H54 (cell line): ENCODE measurements at regions not wholly inside any gene's neighbourhood (a gene's known extent, or its start where the extent isn't known, plus 50 kb on each side); places are given as distances from the start of the nearest gene placed in this dataset.
"Not testable (repeated sequence)": the region's sequence is repeated elsewhere in the genome, so short reads cannot be mapped to it uniquely, and the experiment has no call there.

Experiments
- DNase-seq: peaks from one replicate; pipeline ENCODE4 v3.0.0; 2011; ENCODE audit warnings: low spot score, mixed read lengths; ENCODE audit not compliant: insufficient read length
- FAIRE-seq: peaks from 3 replicates; lab custom pipeline; 2011; peaks lifted over from hg19 to GRCh38; lab: Jason Lieb, UNC
- POLR2A ChIP-seq: IDR thresholded peaks from 2 replicates; pipeline ENCODE4 v1.6.1; 2011; ENCODE audit warnings: low read depth, mild to moderate bottlenecking, low read length

DNA sequence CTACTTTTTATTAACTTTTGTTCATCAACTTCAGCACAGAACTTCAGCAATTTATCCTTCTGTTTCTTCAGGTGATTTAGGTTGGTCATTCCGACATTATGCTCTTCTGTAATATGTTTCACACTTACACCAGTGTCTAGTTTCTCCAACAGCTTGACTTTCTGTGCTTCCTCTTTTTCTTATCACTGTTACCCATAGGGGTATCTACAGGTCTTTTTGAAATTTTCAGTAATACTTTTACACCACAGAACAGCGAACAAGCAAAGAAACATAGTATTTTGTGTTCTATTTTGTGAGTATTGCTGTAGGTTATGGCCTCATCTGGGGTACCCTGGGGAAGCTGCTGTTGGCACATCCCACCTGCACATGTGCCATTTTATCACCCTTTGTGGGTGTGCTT lies 260.7 kb downstream of the NSUN3 start:
- no peak for DNase-seq
- no peak for FAIRE-seq
- no peak for TF ChIP-seq POLR2A

DNA sequence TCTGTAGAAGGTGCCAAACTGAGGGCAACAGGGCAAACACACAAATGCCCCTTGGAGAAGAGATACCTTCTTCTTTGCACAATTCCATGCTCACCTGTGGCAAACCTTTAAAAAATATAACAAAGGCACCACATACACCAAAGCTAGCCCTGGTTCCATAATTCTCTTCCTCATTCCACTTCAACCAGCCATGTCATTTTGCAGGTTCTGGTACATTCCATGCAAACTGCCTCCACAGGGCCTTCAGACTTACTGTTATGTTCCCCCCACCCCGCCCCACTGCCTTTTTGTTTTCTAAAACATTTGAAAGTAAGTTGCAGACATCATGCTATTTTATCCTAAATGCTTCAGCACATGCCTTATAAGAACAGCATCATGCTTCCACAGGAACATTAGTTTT lies 269.0 kb downstream of the NSUN3 start:
- DNase-seq = no peak
- no peak for TF ChIP-seq POLR2A
- FAIRE-seq = no peak

GRCh38 chr3:94336046-94336753 lies 273.3 kb downstream of the NSUN3 start:
- peak; percentile 94 for FAIRE-seq
- DNase-seq = peak; percentile 2
- TF ChIP-seq POLR2A = no peak

- no peak for TF ChIP-seq POLR2A
- DNase-seq (no peak), FAIRE-seq (no peak)
Observed at GRCh38 chr3:94345101-94345500, 282.2 kb downstream of the NSUN3 start.

- no peak for TF ChIP-seq POLR2A
- DNase-seq (no peak), FAIRE-seq (no peak)
Observed at GRCh38 chr3:94349310-94349878, 286.5 kb downstream of the NSUN3 start.

DNA sequence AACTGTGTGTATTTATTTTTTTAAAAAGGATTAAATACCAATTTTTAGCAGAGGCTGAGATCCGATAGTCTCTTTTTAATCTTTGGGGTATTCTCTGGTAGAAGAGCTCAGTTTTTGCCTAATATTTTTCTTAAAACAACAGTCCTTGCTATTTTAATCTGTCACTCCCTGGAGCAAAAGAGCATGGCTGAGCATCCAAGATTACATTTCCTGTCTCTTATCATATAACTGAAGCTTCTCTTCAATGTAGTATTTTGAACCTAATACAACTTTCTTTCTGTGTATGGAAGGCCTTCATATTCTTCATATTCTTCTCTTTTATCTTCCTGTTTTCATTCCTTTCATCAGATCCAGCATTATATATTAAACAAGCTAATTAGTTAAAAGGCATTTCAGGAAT lies 293.7 kb downstream of the NSUN3 start:
- FAIRE-seq (no peak), DNase-seq (no peak)
- TF ChIP-seq POLR2A = no peak

DNA sequence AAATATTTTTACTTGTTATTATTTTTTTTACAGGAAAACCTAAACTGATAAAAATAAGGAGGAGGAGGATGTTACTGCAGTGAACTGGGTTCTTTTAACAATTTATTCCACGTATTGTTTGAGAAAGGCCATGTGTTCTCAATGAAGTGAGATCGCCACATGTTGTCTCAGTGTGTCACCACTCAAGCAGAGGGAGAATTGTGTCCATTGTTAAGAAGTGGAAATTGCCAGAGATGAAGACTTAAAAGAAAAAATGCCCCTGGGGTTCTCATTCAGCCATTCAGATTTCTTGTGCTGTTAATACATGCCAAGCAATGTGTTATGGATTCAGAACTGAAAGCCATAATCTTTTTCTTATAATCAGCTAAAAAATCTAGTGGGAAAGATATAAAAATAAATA lies 297.1 kb downstream of the NSUN3 start:
- DNase-seq (no peak), FAIRE-seq (no peak)
- no peak for TF ChIP-seq POLR2A

- no peak for DNase-seq
- no peak for TF ChIP-seq POLR2A
- FAIRE-seq = peak; percentile 15
Observed at GRCh38 chr3:94360987-94361386, 298.1 kb downstream of the NSUN3 start.

DNA sequence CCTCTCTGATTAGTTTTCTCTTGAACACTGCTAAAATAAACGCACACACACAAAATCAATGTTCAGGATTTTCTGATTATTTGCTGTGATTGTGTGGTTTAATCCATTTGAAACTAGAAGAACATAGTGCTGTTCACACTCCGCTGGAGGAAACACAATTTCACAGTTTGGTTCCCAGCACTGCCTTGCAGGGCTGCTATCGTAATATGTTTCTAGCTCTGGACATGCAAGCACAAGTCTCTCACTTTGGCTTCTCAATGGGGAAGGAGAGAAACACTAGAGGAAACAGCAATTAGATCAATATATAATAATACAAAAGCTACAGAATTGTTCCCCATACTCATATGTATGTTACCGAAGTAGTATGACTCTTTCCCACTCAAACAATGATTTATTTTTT lies 299.5 kb downstream of the NSUN3 start:
- no peak for TF ChIP-seq POLR2A
- DNase-seq (no peak), FAIRE-seq (no peak)

- no peak for FAIRE-seq
- TF ChIP-seq POLR2A = no peak
- no peak for DNase-seq
Observed at GRCh38 chr3:94365006-94365405, 302.1 kb downstream of the NSUN3 start.

GRCh38 chr3:94372026-94372425 lies 309.2 kb downstream of the NSUN3 start:
- no peak for TF ChIP-seq POLR2A
- DNase-seq (no peak), FAIRE-seq (no peak)

DNA sequence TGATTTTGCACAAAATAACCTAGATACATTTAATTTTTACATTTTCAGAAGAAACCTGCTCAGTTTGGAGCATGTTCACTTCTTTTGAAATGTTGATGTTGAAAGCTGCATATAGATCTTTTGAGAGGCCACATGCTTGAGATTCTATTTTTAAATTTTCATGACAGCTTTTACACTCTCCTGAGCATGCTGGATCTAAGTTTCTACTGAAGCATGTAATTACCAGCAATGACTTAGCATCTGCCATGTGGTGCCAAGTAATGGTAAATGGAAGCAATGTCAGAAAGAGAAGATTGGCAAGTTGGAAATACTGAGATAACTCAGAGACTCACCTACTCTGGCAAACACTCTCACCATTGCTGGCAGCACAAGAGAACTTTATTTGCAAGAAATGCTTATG lies 310.6 kb downstream of the NSUN3 start:
- TF ChIP-seq POLR2A = no peak
- FAIRE-seq (no peak), DNase-seq (no peak)

- no peak for TF ChIP-seq POLR2A
- DNase-seq (no peak), FAIRE-seq (no peak)
Observed at GRCh38 chr3:94374439-94375161, 311.7 kb downstream of the NSUN3 start.

GRCh38 chr3:94377123-94377696 lies 314.3 kb downstream of the NSUN3 start:
- peak; percentile 80 for FAIRE-seq

DNA sequence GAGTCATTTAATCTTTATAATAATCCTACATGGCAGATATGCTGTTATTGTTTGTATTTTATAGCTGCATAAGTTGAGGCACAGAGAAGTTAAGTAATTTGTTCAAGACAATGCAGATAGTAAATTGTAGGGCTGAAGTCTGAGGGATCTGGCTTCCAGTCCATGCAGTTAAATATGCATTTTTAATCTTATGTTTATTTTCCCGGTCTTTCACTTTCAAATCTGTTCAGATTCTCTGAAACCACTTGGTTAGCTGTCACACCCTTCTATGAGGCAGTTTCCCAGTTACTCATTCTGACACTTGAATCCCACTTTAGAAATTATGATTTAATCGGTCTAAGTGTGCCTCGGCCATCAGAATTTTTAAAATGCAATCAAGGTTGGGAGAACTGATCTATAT lies 315.0 kb downstream of the NSUN3 start:
- FAIRE-seq = peak; percentile 27
- DNase-seq = not testable (repeated sequence)

More at GRCh38 chr3:94377123-94377696, 314.3 kb downstream of the NSUN3 start:
- DNase-seq = not testable (repeated sequence)
